ENCODE measurements at regions not wholly inside any gene's neighbourhood (a gene's known extent, or its start where the extent isn't known, plus 50 kb on each side); places are given as distances from the start of the nearest gene placed in this dataset.

DNA sequence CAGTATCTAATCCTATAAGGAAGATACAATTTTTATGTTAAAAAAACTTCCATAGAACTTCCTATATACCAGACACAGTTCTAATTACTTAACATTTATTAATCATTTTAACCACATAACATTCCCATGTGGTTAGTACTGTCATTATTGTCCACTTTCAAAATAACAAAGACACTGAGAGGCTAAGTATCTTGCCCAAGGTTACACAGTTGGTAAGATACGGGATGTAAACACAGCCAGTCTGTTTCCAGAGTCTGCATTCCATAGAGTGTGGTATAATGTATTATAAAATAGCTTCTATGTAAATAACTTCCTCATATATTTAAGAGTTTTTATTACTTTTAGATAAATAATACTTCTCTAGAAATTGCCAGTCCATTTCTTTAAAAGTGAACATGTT is 383.3 kb upstream of the ETAA1 start:
- Histone ChIP-seq H4K20me1 (replicated peaks; ENCODE audit: control insufficient read depth, extremely low read depth, insufficient read depth, low read length) (no peaks in the 10 kb centered on the region), H3K27ac (ENCODE audit: insufficient read depth, low read depth, low read length) (no peak overlapping the region), H3K4me1 (ENCODE audit: control insufficient read depth, extremely low read depth, insufficient read depth, low read length) (no peaks in the 10 kb centered on the region), H3K79me2 (ENCODE audit: control insufficient read depth, insufficient read depth, low read length) (no peaks in the 10 kb centered on the region), H2AFZ (ENCODE audit: low read depth, low read length) (no peak overlapping the region), H3K4me2 (ENCODE audit: insufficient read depth, low read length) (no peak overlapping the region), H3K27me3 (ENCODE audit: control insufficient read depth in 2 of 2, insufficient read depth in 2 of 2, low read length in 2 of 2) (peaks cover 0 to 2% of the 10 kb centered on the region in 2 experiments), H3K4me3 (replicated peaks in 1 of 3; ENCODE audit: insufficient read depth in 1 of 3, low read depth in 1 of 3, low read length in 3 of 3) (no peak overlapping the region), H3K36me3 (ENCODE audit: control insufficient read depth in 2 of 2, extremely low read depth in 1 of 2, insufficient read depth in 2 of 2, low read length in 2 of 2) (no peaks in the 10 kb centered on the region), H3K9me1 (replicated peaks; ENCODE audit: control insufficient read depth, extremely low read depth, insufficient read depth, low read length) (no peaks in the 10 kb centered on the region), H3K9ac (replicated peaks; ENCODE audit: extremely low read depth, insufficient read depth, low read length) (no peak overlapping the region), H3K9me3 (replicated peaks; ENCODE audit: control insufficient read depth, insufficient read depth, low read length) (no peaks in the 10 kb centered on the region)
- DNase-seq (ENCODE audit: low read depth, low spot score) (no peak), FAIRE-seq (no peak)
- intact Hi-C loops (cut with micrococcal nuclease): no loop called here
- ChIA-PET CTCF (no interaction called here), POLR2A (no interaction called here)
- TF ChIP-seq, protein P1, sequence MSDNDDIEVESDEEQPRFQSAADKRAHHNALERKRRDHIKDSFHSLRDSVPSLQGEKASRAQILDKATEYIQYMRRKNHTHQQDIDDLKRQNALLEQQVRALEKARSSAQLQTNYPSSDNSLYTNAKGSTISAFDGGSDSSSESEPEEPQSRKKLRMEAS (IDR thresholded peaks at IDR 0.05; ENCODE audit: insufficient read depth, insufficient read length): no peak
- TF ChIP-seq EZH2 (IDR thresholded peaks at IDR 0.05; ENCODE audit: borderline replicate concordance, low read depth, low read length, severe bottlenecking): no peak
- TF ChIP-seq POLR2A (IDR thresholded peaks at IDR 0.05; ENCODE audit: low read depth, low read length): no peak
- TF ChIP-seq JUN (IDR thresholded peaks at IDR 0.05; ENCODE audit: borderline replicate concordance, insufficient read depth, insufficient read length, low read depth): no peak
- no peak for TF ChIP-seq FOS (IDR thresholded peaks at IDR 0.05; ENCODE audit: borderline replicate concordance, insufficient read depth, low read length)
- no peak for TF ChIP-seq GATA2 (IDR thresholded peaks at IDR 0.05; ENCODE audit: insufficient read depth, insufficient read length, low read depth, low read length)
- TF ChIP-seq, protein P2, sequence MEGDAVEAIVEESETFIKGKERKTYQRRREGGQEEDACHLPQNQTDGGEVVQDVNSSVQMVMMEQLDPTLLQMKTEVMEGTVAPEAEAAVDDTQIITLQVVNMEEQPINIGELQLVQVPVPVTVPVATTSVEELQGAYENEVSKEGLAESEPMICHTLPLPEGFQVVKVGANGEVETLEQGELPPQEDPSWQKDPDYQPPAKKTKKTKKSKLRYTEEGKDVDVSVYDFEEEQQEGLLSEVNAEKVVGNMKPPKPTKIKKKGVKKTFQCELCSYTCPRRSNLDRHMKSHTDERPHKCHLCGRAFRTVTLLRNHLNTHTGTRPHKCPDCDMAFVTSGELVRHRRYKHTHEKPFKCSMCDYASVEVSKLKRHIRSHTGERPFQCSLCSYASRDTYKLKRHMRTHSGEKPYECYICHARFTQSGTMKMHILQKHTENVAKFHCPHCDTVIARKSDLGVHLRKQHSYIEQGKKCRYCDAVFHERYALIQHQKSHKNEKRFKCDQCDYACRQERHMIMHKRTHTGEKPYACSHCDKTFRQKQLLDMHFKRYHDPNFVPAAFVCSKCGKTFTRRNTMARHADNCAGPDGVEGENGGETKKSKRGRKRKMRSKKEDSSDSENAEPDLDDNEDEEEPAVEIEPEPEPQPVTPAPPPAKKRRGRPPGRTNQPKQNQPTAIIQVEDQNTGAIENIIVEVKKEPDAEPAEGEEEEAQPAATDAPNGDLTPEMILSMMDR (IDR thresholded peaks at IDR 0.05; ENCODE audit: extremely low read depth in 1 of 2, insufficient read depth in 1 of 2, low read depth in 1 of 2, low read length in 2 of 2): no peak
- no peak for TF ChIP-seq MYC (IDR thresholded peaks at IDR 0.05; ENCODE audit: low read depth, low read length)
- TF ChIP-seq POLR2AphosphoS5 (IDR thresholded peaks at IDR 0.05; ENCODE audit: insufficient read depth, low read depth, low read length): no peak
- dilution Hi-C loops (cut with MboI; ENCODE audit: extremely low pct_ligation_motif_present, low sequenced_read_pairs): no loop called here
- no TSS peak for BruUV-seq (replicated peaks)

Data from endothelial cell of umbilical vein (primary cell).